MM.1S (cell line): ENCODE measurements at regions not wholly inside any gene's neighbourhood (a gene's known extent, or its start where the extent isn't known, plus 50 kb on each side); places are given as distances from the start of the nearest gene placed in this dataset.

Experiments
- CTCF ChIP-seq: fragments of 300-600 bp; sonication (generic); IDR thresholded peaks from 2 replicates; pipeline ENCODE4 v1.5.1; 2016; ENCODE audit warnings: antibody characterized with exemption, low read length, mixed read lengths
- EZH2 ChIP-seq: fragments of 300-600 bp; sonication (generic); optimal IDR thresholded peaks from 2 replicates; pipeline ENCODE3; 2017; ENCODE audit warnings: low read depth, mild to moderate bottlenecking, antibody characterized with exemption, low read length, mixed read lengths
- EZH2phosphoT487 ChIP-seq: fragments of 300-600 bp; sonication (generic); IDR thresholded peaks from 2 replicates; pipeline ENCODE4 v1.6.1; 2018; ENCODE audit warnings: antibody characterized with exemption, low read length

GRCh38 chr18:73409242-73409641, 541.5 kb upstream of the NETO1 start:
- TF ChIP-seq CTCF: no peak
- TF ChIP-seq EZH2phosphoT487: no peak
- no peak for TF ChIP-seq EZH2
